Thyroid gland (tissue), 4 donors: ENCODE measurements at regions not wholly inside any gene's neighbourhood (a gene's known extent, or its start where the extent isn't known, plus 50 kb on each side); places are given as distances from the start of the nearest gene placed in this dataset.

Experiments
- POLR2A ChIP-seq, 2 donors: fragments of 450-650 bp; IDR thresholded peaks; one replicate each; pipeline ENCODE4 v1.6.1; 2017; ENCODE audit warnings: antibody characterized with exemption in 2 of 2, mild to moderate bottlenecking in 2 of 2, moderate library complexity in 1 of 2
- TF ChIP-seq, protein P1 (sequence below), 6 experiments: fragments of 200-600 bp in 3 of 6; fragments of 450-650 bp in 3 of 6; sonication (generic) in 3 of 6; IDR thresholded peaks; one replicate each; pipeline ENCODE4 v1.5.1; 2016 to 2019; ENCODE audit warnings: antibody characterized with exemption in 6 of 6, mild to moderate bottlenecking in 2 of 6, inconsistent platforms in 1 of 6, moderate library complexity in 1 of 6

DNA sequence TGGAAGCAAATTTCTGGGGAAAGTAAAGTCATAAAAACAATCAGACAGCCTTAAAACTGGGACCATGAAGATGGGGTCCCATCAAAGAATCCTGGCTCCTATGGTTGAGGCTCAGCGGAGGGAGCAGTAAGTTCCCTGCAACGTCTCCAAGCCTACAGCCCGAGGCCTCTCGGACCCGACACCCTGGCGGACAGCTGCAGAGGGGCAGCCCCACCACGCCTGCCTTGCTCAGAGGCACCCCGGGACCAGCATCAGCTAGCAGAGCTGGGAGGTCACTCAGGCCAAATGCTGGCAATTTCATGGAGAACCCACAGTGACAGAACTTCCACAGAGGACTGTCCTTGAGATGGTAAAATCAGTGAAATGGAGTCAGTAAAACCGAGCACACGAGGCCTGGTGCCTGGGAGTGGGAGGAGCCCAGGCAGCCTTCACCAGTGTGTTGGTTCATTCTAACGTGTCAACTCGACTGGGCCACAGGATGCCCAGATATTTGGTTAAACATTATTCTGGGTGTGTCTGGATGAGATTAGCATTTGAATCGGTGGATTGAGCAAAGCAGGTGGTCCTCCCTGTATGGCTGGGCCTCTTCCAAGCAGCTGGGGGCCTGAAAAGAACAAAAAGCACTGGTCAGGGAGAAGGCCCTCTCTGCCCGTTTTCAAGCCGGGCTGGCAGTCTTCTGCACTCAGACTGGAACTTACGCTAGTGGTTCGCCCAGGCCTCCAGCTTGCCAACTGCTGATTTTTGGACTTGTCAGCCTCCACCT is 96.2 kb upstream of the INSIG1 start:
- TF ChIP-seq, protein P1, sequence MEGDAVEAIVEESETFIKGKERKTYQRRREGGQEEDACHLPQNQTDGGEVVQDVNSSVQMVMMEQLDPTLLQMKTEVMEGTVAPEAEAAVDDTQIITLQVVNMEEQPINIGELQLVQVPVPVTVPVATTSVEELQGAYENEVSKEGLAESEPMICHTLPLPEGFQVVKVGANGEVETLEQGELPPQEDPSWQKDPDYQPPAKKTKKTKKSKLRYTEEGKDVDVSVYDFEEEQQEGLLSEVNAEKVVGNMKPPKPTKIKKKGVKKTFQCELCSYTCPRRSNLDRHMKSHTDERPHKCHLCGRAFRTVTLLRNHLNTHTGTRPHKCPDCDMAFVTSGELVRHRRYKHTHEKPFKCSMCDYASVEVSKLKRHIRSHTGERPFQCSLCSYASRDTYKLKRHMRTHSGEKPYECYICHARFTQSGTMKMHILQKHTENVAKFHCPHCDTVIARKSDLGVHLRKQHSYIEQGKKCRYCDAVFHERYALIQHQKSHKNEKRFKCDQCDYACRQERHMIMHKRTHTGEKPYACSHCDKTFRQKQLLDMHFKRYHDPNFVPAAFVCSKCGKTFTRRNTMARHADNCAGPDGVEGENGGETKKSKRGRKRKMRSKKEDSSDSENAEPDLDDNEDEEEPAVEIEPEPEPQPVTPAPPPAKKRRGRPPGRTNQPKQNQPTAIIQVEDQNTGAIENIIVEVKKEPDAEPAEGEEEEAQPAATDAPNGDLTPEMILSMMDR (IDR thresholded peaks at IDR 0.05) = no peak
- TF ChIP-seq POLR2A (IDR thresholded peaks at IDR 0.05) = no peak
